Neuronal stem cell (in vitro differentiated cells): ENCODE measurements at regions not wholly inside any gene's neighbourhood (a gene's known extent, or its start where the extent isn't known, plus 50 kb on each side); places are given as distances from the start of the nearest gene placed in this dataset.

Experiments used
- DNase-seq: peaks from one replicate; pipeline ENCODE4 v3.0.0-alpha.2; 2013; ENCODE audit warnings: low spot score
- H2AFZ ChIP-seq: one replicate; pipeline ENCODE4 v1.6.1; 2013; ENCODE audit warnings: mild to moderate bottlenecking, low read length, inconsistent platforms
- H2AK5ac ChIP-seq: 2 replicates; pipeline ENCODE4 v1.6.1; 2013; ENCODE audit warnings: low read depth, mild to moderate bottlenecking, inconsistent platforms, low read length, moderate library complexity, mixed read lengths
- H2BK120ac ChIP-seq: 2 replicates; pipeline ENCODE4 v1.6.1; 2013; ENCODE audit warnings: low read depth, mild to moderate bottlenecking, inconsistent platforms, low read length, moderate library complexity, mixed read lengths
- H2BK12ac ChIP-seq: one replicate; pipeline ENCODE4 v1.6.1; 2013; ENCODE audit warnings: low read length, inconsistent platforms
- H2BK15ac ChIP-seq: 2 replicates; pipeline ENCODE4 v1.6.1; 2013; ENCODE audit warnings: mild to moderate bottlenecking, low read length, inconsistent platforms, mixed read lengths
- H2BK5ac ChIP-seq: one replicate; pipeline ENCODE4 v1.6.1; 2013; ENCODE audit warnings: inconsistent platforms, mild to moderate bottlenecking, low read length, moderate library complexity
- H3K14ac ChIP-seq: one replicate; pipeline ENCODE4 v1.6.1; 2013; ENCODE audit warnings: low read length, inconsistent platforms
- H3K18ac ChIP-seq: 2 replicates; pipeline ENCODE4 v1.6.1; 2013; ENCODE audit warnings: low read length, inconsistent platforms
- H3K23ac ChIP-seq: 2 replicates; pipeline ENCODE4 v1.6.1; 2013; ENCODE audit warnings: low read depth, mild to moderate bottlenecking, mixed read lengths, low read length, inconsistent platforms; ENCODE audit not compliant: poor library complexity
- H3K27ac ChIP-seq: replicated peaks from 3 replicates; pipeline ENCODE4 v1.5.1; 2013; ENCODE audit warnings: low read length, inconsistent platforms
- H3K27me3 ChIP-seq, 3 experiments: 2 replicates each; pipeline ENCODE4 v1.6.1; 2013; ENCODE audit warnings: low read length in 3 of 3, mild to moderate bottlenecking in 2 of 3, inconsistent platforms in 1 of 3, low read depth in 1 of 3, mixed read lengths in 1 of 3, moderate library complexity in 1 of 3; ENCODE audit not compliant: control insufficient read depth in 3 of 3, insufficient read depth in 3 of 3
- H3K36me3 ChIP-seq, 2 donors: replicated peaks in 1 of 2; 2 replicates each; pipeline ENCODE4 v1.6.1; 2013; ENCODE audit warnings: low read length in 2 of 2; ENCODE audit not compliant: control insufficient read depth in 2 of 2, insufficient read depth in 2 of 2
- H3K4ac ChIP-seq: 2 replicates; pipeline ENCODE4 v1.6.1; 2013; ENCODE audit warnings: inconsistent platforms, mild to moderate bottlenecking, low read length, moderate library complexity
- H3K4me1 ChIP-seq, 2 donors: 1 replicate in 1 of 2; 2 replicates in 1 of 2; pipeline ENCODE4 v1.6.1; 2013; ENCODE audit warnings: low read length in 2 of 2, low read depth in 1 of 2; ENCODE audit not compliant: control insufficient read depth in 2 of 2, insufficient read depth in 1 of 2
- H3K4me2 ChIP-seq: one replicate; pipeline ENCODE4 v1.6.1; 2013; ENCODE audit warnings: mild to moderate bottlenecking, low read length, inconsistent platforms; ENCODE audit not compliant: insufficient read depth, poor library complexity, severe bottlenecking
- H3K4me3 ChIP-seq, 2 donors: 2 replicates each; pipeline ENCODE4 v1.5.1; 2013; ENCODE audit warnings: low read length in 2 of 2, mild to moderate bottlenecking in 2 of 2, inconsistent platforms in 1 of 2, moderate library complexity in 1 of 2
- H3K79me1 ChIP-seq: one replicate; pipeline ENCODE4 v1.6.1; 2013; ENCODE audit warnings: low read depth, mild to moderate bottlenecking, inconsistent platforms, low read length, moderate library complexity
- H3K9ac ChIP-seq: one replicate; pipeline ENCODE4 v1.6.1; 2013; ENCODE audit warnings: mild to moderate bottlenecking, low read depth, low read length, inconsistent platforms; ENCODE audit not compliant: poor library complexity
- H3K9me3 ChIP-seq, 2 donors: replicated peaks in 1 of 2; 2 replicates each; pipeline versions ENCODE3 to v1.6.1; 2013; ENCODE audit warnings: low read length in 2 of 2, mild to moderate bottlenecking in 2 of 2, inconsistent platforms in 1 of 2, low read depth in 1 of 2, mixed read lengths in 1 of 2, moderate library complexity in 1 of 2; ENCODE audit not compliant: control insufficient read depth in 2 of 2, insufficient read depth in 1 of 2
- H4K8ac ChIP-seq: one replicate; pipeline ENCODE4 v1.6.1; 2013; ENCODE audit warnings: low read depth, mild to moderate bottlenecking, inconsistent platforms, low read length, moderate library complexity
- H4K91ac ChIP-seq: one replicate; pipeline ENCODE4 v1.6.1; 2013; ENCODE audit warnings: low read length, low read depth, mild to moderate bottlenecking, inconsistent platforms; ENCODE audit not compliant: poor library complexity
- WGBS, 2 donors: extraction: QIAGEN DNeasy Blood & Tissue Kit; methylation state at CpG; one replicate each; pipeline ENCODE4 v1.1.7; 2013; ENCODE audit warnings: missing lambda C conversion rate in 2 of 2, mixed read lengths in 1 of 2; ENCODE audit not compliant: insufficient read length in 2 of 2, insufficient replicate concordance in 1 of 2; ENCODE audit errors: extremely low coverage in 2 of 2; 5-methylcytosine and 5-hydroxymethylcytosine counted together

DNA sequence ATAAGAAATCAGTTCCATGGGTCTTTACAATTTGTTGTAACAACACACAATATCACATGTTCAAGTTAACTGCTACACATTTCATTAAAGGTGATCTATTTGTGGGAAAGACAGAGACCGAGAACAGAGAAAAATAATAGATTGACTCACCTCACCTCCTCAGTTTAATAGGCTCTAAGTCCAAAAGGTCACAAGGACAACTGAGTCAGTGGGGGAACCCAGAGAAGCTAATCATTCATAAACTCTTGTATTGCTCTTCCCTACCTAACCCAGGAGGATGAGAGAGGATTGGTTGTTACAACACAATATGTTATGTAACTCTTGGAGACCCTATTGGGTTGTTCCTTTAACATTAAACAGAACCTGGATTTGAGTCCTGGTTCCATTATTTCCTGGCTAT is 72.2 kb upstream of the CRY1 start:
- Histone ChIP-seq H3K27ac (no peak overlapping the region), H2AK5ac (no peak overlapping the region), H4K8ac (no peak overlapping the region), H3K18ac (no peak overlapping the region), H4K91ac (no peak overlapping the region), H2BK5ac (no peak overlapping the region), H3K4me2 (no peak overlapping the region), H2BK120ac (no peak overlapping the region), H3K9me3 (no peaks in the 10 kb centered on the region), H3K4me1 (no peaks in the 10 kb centered on the region), H3K27me3 (peaks cover 0 to 28% (median 0%) of the 10 kb centered on the region in 3 experiments), H3K14ac (no peak overlapping the region), H3K36me3 (no peaks in the 10 kb centered on the region), H3K23ac (no peak overlapping the region), H2BK15ac (no peak overlapping the region), H3K4me3 (no peak overlapping the region), H3K9ac (no peak overlapping the region), H2BK12ac (no peak overlapping the region), H3K79me1 (no peaks in the 10 kb centered on the region), H3K4ac (no peak overlapping the region), H2AFZ (no peak overlapping the region)
- no CpG with 5 or more reads among the region's 1 CpG for WGBS, 2 donors
- DNase-seq = no peak

DNA sequence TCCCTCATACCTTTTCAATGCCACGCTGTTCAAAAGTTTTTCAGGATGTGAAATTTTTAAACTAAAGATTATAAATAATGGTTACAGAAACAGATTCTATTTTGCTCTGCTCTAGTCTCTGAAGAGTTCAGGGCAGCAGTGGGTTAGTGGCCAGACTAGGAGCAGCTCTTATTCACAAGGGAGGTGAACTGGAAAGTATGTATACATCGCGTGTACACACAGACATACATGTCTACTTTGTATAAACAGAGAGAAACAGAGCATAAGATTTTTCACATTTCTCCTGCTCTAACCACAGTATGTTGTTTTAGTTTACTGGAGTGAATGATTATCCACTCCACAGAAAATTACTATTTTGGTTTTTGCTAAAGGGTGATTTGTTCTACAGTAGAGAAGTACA is 74.4 kb upstream of the CRY1 start:
- Histone ChIP-seq H3K4me3 (no peak overlapping the region), H4K91ac (no peak overlapping the region), H2BK15ac (no peak overlapping the region), H3K79me1 (no peaks in the 10 kb centered on the region), H3K18ac (no peak overlapping the region), H3K14ac (no peak overlapping the region), H2AFZ (no peak overlapping the region), H3K36me3 (no peaks in the 10 kb centered on the region), H2BK12ac (no peak overlapping the region), H3K9ac (no peak overlapping the region), H3K23ac (no peak overlapping the region), H3K27me3 (peaks cover 0 to 20% (median 0%) of the 10 kb centered on the region in 3 experiments), H2BK120ac (no peak overlapping the region), H3K4me1 (no peaks in the 10 kb centered on the region), H3K4ac (no peak overlapping the region), H3K4me2 (no peak overlapping the region), H2BK5ac (no peak overlapping the region), H3K9me3 (no peaks in the 10 kb centered on the region), H2AK5ac (no peak overlapping the region), H4K8ac (no peak overlapping the region), H3K27ac (no peak overlapping the region)
- WGBS, 2 donors = no CpG with 5 or more reads among the region's 3 CpGs
- no peak for DNase-seq

- H3K27me3 ChIP-seq = peaks cover 0 to 19% (median 0%) of the 10 kb centered on the region in 3 experiments
- no peak overlapping the region for H3K23ac ChIP-seq
- WGBS, 2 donors = no CpG with 5 or more reads among the region's 6 CpGs
- no peaks in the 10 kb centered on the region for H3K79me1 ChIP-seq
- no peak overlapping the region for H3K4me2 ChIP-seq
- no peak overlapping the region for H2BK5ac ChIP-seq
- H4K8ac ChIP-seq = no peak overlapping the region
- H3K36me3 ChIP-seq = no peaks in the 10 kb centered on the region
- H3K27ac ChIP-seq = no peak overlapping the region
- H2AK5ac ChIP-seq = no peak overlapping the region
- no peak overlapping the region for H3K14ac ChIP-seq
- H4K91ac ChIP-seq = no peak overlapping the region
- no peak overlapping the region for H3K18ac ChIP-seq
- no peak overlapping the region for H3K9ac ChIP-seq
- H2BK15ac ChIP-seq = no peak overlapping the region
- H2BK120ac ChIP-seq = no peak overlapping the region
- no peaks in the 10 kb centered on the region for H3K4me1 ChIP-seq
- H3K4ac ChIP-seq = no peak overlapping the region
- no peak overlapping the region for H2AFZ ChIP-seq
- no peak for DNase-seq
- H3K4me3 ChIP-seq = no peak overlapping the region
- H2BK12ac ChIP-seq = no peak overlapping the region
- no peaks in the 10 kb centered on the region for H3K9me3 ChIP-seq
These were observed 75.9 kb upstream of the CRY1 start for GRCh38 chr12:107169200-107169599.

DNA sequence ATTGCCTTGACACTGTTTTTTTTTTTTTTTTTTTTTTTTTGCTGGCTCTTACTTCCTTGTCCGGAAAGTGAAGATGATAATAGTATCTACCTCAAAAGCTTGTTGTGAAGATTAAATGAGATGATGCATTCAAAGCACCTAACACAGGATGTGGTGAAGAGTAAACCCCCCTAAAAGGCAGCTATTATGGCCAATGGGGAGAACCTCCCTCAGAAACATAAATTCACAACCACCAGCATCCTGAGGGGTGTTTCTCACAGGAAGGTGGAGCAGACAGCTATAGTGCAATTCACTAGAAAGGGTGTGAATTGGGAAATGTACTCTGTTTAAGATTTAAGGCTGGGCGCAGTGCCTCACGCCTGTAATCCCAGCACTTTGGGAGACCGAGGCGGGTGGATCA is 85.4 kb upstream of the CRY1 start:
- H2BK15ac ChIP-seq = no peak overlapping the region
- WGBS, 2 donors = no CpG with 5 or more reads among the region's 5 CpGs
- H3K9ac ChIP-seq = no peak overlapping the region
- no peaks in the 10 kb centered on the region for H3K36me3 ChIP-seq
- H2BK5ac ChIP-seq = no peak overlapping the region
- no peak overlapping the region for H2BK120ac ChIP-seq
- H3K4ac ChIP-seq = no peak overlapping the region
- H3K79me1 ChIP-seq = no peaks in the 10 kb centered on the region
- no peak overlapping the region for H3K14ac ChIP-seq
- no peaks in the 10 kb centered on the region for H3K4me1 ChIP-seq
- H3K18ac ChIP-seq = no peak overlapping the region
- no peak overlapping the region for H3K23ac ChIP-seq
- no peaks in the 10 kb centered on the region for H3K9me3 ChIP-seq
- H4K8ac ChIP-seq = no peak overlapping the region
- H3K4me2 ChIP-seq = no peak overlapping the region
- H2BK12ac ChIP-seq = no peak overlapping the region
- H3K27me3 ChIP-seq = no peaks in the 10 kb centered on the region
- H4K91ac ChIP-seq = no peak overlapping the region
- H2AFZ ChIP-seq = no peak overlapping the region
- no peak overlapping the region for H3K4me3 ChIP-seq
- no peak for DNase-seq
- H2AK5ac ChIP-seq = no peak overlapping the region
- H3K27ac ChIP-seq = no peak overlapping the region
